SK-N-SH treated with all-trans-retinoic acid at 6 μM for 48 hours (cell line): ENCODE measurements at regions not wholly inside any gene's neighbourhood (a gene's known extent, or its start where the extent isn't known, plus 50 kb on each side); places are given as distances from the start of the nearest gene placed in this dataset.

Source experiments
- BACH2 ChIP-seq: fragments of 250-450 bp; sonication (Bioruptor Pico); IDR thresholded peaks from 2 replicates; pipeline ENCODE4 v1.9.0; 2021; ENCODE audit warnings: mild to moderate bottlenecking, borderline replicate concordance
- ISL1 ChIP-seq: fragments of 250-450 bp; sonication (Bioruptor Pico); IDR thresholded peaks from 2 replicates; pipeline ENCODE4 v2.1.2; 2022; ENCODE audit warnings: mild to moderate bottlenecking, moderate library complexity
- ZC3H10 ChIP-seq: fragments of 250-450 bp; sonication (Bioruptor Pico); IDR thresholded peaks from 2 replicates; pipeline ENCODE4 v1.5.1; 2021; ENCODE audit warnings: mild to moderate bottlenecking, moderate library complexity

DNA sequence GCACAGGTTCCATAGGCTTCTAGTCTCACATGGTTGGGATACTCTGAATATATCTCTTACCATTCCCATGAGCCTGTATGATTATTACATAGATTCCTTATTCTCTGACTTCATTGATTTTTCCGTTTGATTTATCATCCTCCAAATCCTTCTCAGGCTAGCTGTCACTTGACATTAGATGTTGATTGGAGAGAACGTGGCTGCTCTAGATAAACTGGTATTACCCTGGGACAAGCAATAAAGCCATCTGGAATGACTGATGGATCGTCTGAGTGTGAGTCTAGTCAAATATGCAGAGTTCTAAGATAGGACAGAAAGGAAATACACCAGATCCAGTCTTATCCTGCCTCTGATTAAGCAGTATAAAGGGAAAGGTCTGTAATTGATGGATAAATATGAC is 325.6 kb upstream of the EPHA4 start:
- no peak for TF ChIP-seq ZC3H10 (CRISPR knock-in tag)
- TF ChIP-seq BACH2 (CRISPR knock-in tag): no peak
- TF ChIP-seq ISL1 (CRISPR knock-in tag): no peak
